GM12891 (cell line): ENCODE measurements at regions not wholly inside any gene's neighbourhood (a gene's known extent, or its start where the extent isn't known, plus 50 kb on each side); places are given as distances from the start of the nearest gene placed in this dataset.

Experiments
- PAX5 ChIP-seq: IDR thresholded peaks from 2 replicates; pipeline ENCODE4 v1.6.1; 2011; ENCODE audit warnings: low read length, moderate library complexity, mild to moderate bottlenecking; ENCODE audit not compliant: insufficient read depth, severe bottlenecking
- POLR2A ChIP-seq: IDR thresholded peaks from 2 replicates; pipeline ENCODE4 v1.6.1; 2011; ENCODE audit warnings: low read depth, low read length, control low read depth
- POLR2AphosphoS5 ChIP-seq: IDR thresholded peaks from 2 replicates; pipeline ENCODE4 v1.6.1; 2011; ENCODE audit warnings: low read depth, low read length, control low read depth
- SPI1 ChIP-seq: IDR thresholded peaks from 2 replicates; pipeline ENCODE4 v1.6.1; 2011; ENCODE audit warnings: low read depth, low read length, control low read depth
- TAF1 ChIP-seq: IDR thresholded peaks from 2 replicates; pipeline ENCODE4 v1.6.1; 2011; ENCODE audit warnings: low read depth, low read length, control low read depth

DNA sequence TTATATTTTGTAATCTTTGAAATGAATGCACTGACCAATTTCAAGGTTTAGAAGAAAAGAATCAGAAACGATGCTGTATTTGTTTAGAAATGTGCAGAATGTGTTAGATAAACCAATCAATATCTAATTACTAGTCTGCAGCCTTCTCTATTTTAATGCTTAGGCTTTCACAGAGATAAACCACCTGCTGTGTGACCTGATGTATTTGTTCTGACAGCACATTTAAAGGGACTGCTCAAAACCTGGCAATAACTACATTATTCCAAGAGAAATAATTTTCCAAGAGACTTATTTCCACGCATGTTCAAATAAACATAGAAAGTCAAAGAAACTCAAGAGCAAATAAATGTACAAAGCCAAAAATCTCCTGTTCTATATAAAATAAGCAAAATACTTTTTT is 641.6 kb upstream of the PCDH20 start:
- TF ChIP-seq TAF1 (no peak), POLR2AphosphoS5 (no peak), SPI1 (no peak), PAX5 (no peak), POLR2A (no peak)
